ENCODE measurements at regions not wholly inside any gene's neighbourhood (a gene's known extent, or its start where the extent isn't known, plus 50 kb on each side); places are given as distances from the start of the nearest gene placed in this dataset.

DNA sequence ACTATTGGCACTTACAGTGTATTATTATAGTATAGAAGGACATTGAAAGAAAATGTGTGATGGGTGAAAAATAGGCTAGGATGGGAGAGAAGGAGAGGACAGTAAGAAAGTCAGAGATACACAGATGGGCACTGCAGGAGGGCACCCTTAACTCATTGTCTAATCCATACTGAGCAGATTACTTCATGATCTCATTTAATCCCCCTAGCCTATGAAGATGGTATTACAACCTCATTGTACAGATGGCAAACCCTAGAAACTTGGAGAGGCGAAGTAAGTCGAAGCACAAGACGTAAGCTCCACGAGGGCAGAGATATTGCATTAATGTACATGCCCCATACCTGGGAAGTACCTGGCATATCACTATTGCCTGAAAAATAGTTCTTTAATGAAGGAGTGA, 346.9 kb upstream of the DAB1 start:
- no peak for TF ChIP-seq EZH2 (IDR thresholded peaks at IDR 0.05; ENCODE audit: borderline replicate concordance, low read depth, low read length, poor library complexity, severe bottlenecking)
- TF ChIP-seq CTCF (conservative IDR thresholded peaks at IDR 0.05; ENCODE audit: low read depth, low read length): peak; percentile 50
